GM12878 (cell line): ENCODE measurements at regions not wholly inside any gene's neighbourhood (a gene's known extent, or its start where the extent isn't known, plus 50 kb on each side); places are given as distances from the start of the nearest gene placed in this dataset.
"Not testable (repeated sequence)": the region's sequence is repeated elsewhere in the genome, so short reads cannot be mapped to it uniquely, and the experiment has no call there.

Source experiments
- ATAC-seq: fragments of 200-7000 bp; cut with Tn5 transposase; 3 replicates; pipeline ENCODE4 v1.9.1; 2020; ENCODE audit warnings: mild to moderate bottlenecking, moderate library complexity
- BruUV-seq: library from RNA; stranded (reverse); fragments of 400-500 nt; replicated peaks from 2 replicates; lab custom pipeline; 2021; lab: Mats Ljungman, UMichigan
- CTCF ChIA-PET: fragments of 300-600 bp; sonication (Branson Sonifier 250); formaldehyde crosslinking; extraction: SDS; loops from one replicate; lab custom pipeline; 2021; ENCODE audit warnings: inconsistent platforms; lab: Yijun Ruan, JAX
- POLR2A ChIA-PET: fragments of 350-600 bp; formaldehyde crosslinking; extraction: SDS; loops from one replicate; lab custom pipeline; 2021; ENCODE audit warnings: inconsistent platforms; lab: Charles Lee
- RAD21 ChIA-PET: fragments of 300-600 bp; sonication (Branson Sonifier 250); formaldehyde crosslinking; loops from one replicate; lab custom pipeline; 2023; ENCODE audit warnings: antibody characterized with exemption; ENCODE audit not compliant: unreplicated experiment; lab: Charles Lee
- SMC1A ChIA-PET: fragments of 300-600 bp; sonication (Branson Sonifier 250); formaldehyde crosslinking; loops from one replicate; lab custom pipeline; 2023; ENCODE audit not compliant: unreplicated experiment, uncharacterized antibody; lab: Charles Lee
- DNase-seq: peaks from one replicate; pipeline ENCODE4 v3.0.0-alpha.2; 2011; ENCODE audit warnings: low read depth, low spot score
- FAIRE-seq: peaks from 3 replicates; lab custom pipeline; 2011; peaks lifted over from hg19 to GRCh38; lab: Jason Lieb, UNC
- H2AFZ ChIP-seq: 2 replicates; pipeline ENCODE4 v1.6.0; 2011; ENCODE audit warnings: low read depth, low read length, control low read depth; ENCODE audit not compliant: control insufficient read depth
- H3K27ac ChIP-seq: 2 replicates; pipeline ENCODE4 v1.5.1; 2011; ENCODE audit warnings: control low read depth; ENCODE audit not compliant: control insufficient read depth, insufficient read depth
- H3K27me3 ChIP-seq, 2 experiments: replicated peaks in 1 of 2; 2 replicates each; pipeline versions ENCODE4 v1.6.0 to v1.6.1; 2011; ENCODE audit warnings: low read length in 1 of 2; ENCODE audit not compliant: control insufficient read depth in 2 of 2, insufficient read depth in 2 of 2
- H3K36me3 ChIP-seq, 2 experiments: 2 replicates each; pipeline ENCODE4 v1.5.1; 2011; ENCODE audit warnings: low read length in 1 of 2; ENCODE audit not compliant: control insufficient read depth in 2 of 2, insufficient read depth in 2 of 2
- H3K4me1 ChIP-seq: 2 replicates; pipeline ENCODE4 v1.6.1; 2011; ENCODE audit warnings: mild to moderate bottlenecking, low read length, moderate library complexity, mixed read lengths; ENCODE audit not compliant: control insufficient read depth, insufficient read depth
- H3K4me2 ChIP-seq: 2 replicates; pipeline ENCODE4 v1.6.0; 2011; ENCODE audit warnings: control low read depth; ENCODE audit not compliant: control insufficient read depth, insufficient read depth
- H3K4me3 ChIP-seq: fragments of 200-600 bp; sonication (generic); 2 replicates; pipeline ENCODE4 v1.5.1; 2016
- H3K79me2 ChIP-seq: 2 replicates; pipeline ENCODE4 v1.6.0; 2011; ENCODE audit warnings: low read length; ENCODE audit not compliant: control insufficient read depth, insufficient read depth
- H3K9ac ChIP-seq: 2 replicates; pipeline ENCODE4 v1.8.0; 2011; ENCODE audit warnings: low read length, control low read depth, mixed read lengths; ENCODE audit not compliant: control insufficient read depth, insufficient read depth
- H3K9me3 ChIP-seq: replicated peaks from 3 replicates; pipeline ENCODE4 v1.5.1; 2011; ENCODE audit warnings: mild to moderate bottlenecking, low read length; ENCODE audit not compliant: control insufficient read depth, insufficient read depth
- H4K20me1 ChIP-seq: 2 replicates; pipeline ENCODE4 v1.6.0; 2011; ENCODE audit not compliant: control insufficient read depth, insufficient read depth
- MLLT1 ChIP-seq: fragments of 450-650 bp; IDR thresholded peaks from 2 replicates; pipeline ENCODE4 v1.6.1; 2016; ENCODE audit warnings: mild to moderate bottlenecking
- TCF3 ChIP-seq: IDR thresholded peaks from 2 replicates; pipeline ENCODE4 v1.6.1; 2012; ENCODE audit warnings: low read depth, mild to moderate bottlenecking, low read length, borderline replicate concordance; ENCODE audit not compliant: insufficient read depth
- WGBS: methylation state at CpG from one replicate; pipeline ENCODE4 v1.1.6; 2016; ENCODE audit warnings: low lambda C conversion rate; ENCODE audit not compliant: insufficient replicate concordance, insufficient coverage; ENCODE audit errors: missing lambda C conversion rate; 5-methylcytosine and 5-hydroxymethylcytosine counted together
- in situ Hi-C: fragments of 300-500 bp; cut with MboI; formaldehyde crosslinking; loops from 9 replicates; pipeline ENCODE4 v1.14.3; 2018; ENCODE audit warnings: mixed read lengths
- intact Hi-C: fragments of 100-400 bp; cut with micrococcal nuclease; formaldehyde crosslinking; loops from one replicate; pipeline ENCODE4 v1.14.2; 2022; ENCODE audit not compliant: unreplicated experiment

GRCh38 chr13:46472384-46472783, 80.6 kb upstream of the LRCH1 start (continued):
- TF ChIP-seq MLLT1, result no peak
- no peak for TF ChIP-seq TCF3

- H3K4me3 ChIP-seq, ATAC-seq, H3K27ac ChIP-seq, H3K79me2 ChIP-seq, RAD21 ChIA-PET, DNase-seq, H3K9ac ChIP-seq, intact Hi-C loops, H3K9me3 ChIP-seq, H4K20me1 ChIP-seq, H3K4me2 ChIP-seq, in situ Hi-C loops, H3K4me1 ChIP-seq, H3K27me3 ChIP-seq, H3K36me3 ChIP-seq, BruUV-seq, FAIRE-seq, H2AFZ ChIP-seq: not testable (repeated sequence)
- POLR2A ChIA-PET, result interaction anchor here (0.6 to 0.7 kb wide), 2 partner anchors 30 to 243 kb away, joined by 3 read pairs; no protein-coding TSS in a partner anchor
- CTCF ChIA-PET, result interaction anchor here (0.5 to 0.6 kb wide), 2 partner anchors 389 to 662 kb away, joined by 3 to 5 read pairs; no protein-coding TSS in a partner anchor
- WGBS, result 75% methylated on average over 12 of the region's 12 CpGs
- SMC1A ChIA-PET, result interaction anchor here (0.6 kb wide), 2 partner anchors 122 to 131 kb away, joined by 3 to 4 read pairs; no protein-coding TSS in a partner anchor
Measured at GRCh38 chr13:46469699-46470098, 82.6 kb upstream of the RUBCNL start.
